ENCODE measurements at regions not wholly inside any gene's neighbourhood (a gene's known extent, or its start where the extent isn't known, plus 50 kb on each side); places are given as distances from the start of the nearest gene placed in this dataset.
"Not testable (repeated sequence)": the region's sequence is repeated elsewhere in the genome, so short reads cannot be mapped to it uniquely, and the experiment has no call there.

- H3K27ac ChIP-seq (ENCODE audit: low read depth, low read length), result no peak overlapping the region
- ChIA-PET POLR2A (no interaction called here), CTCF (no interaction called here)
- H3K4me3 ChIP-seq (ENCODE audit: low read depth, low read length), result no peak overlapping the region
- no peaks in the 10 kb centered on the region for H3K27me3 ChIP-seq (ENCODE audit: control insufficient read depth, insufficient read depth, low read length)
- no peak for DNase-seq (ENCODE audit: low read depth, low spot score)
- TF ChIP-seq CTCF (IDR thresholded peaks at IDR 0.05; ENCODE audit: low read depth, low read length), result no peak
- no peaks in the 10 kb centered on the region for H3K9me3 ChIP-seq (ENCODE audit: control insufficient read depth, insufficient read depth, low read length)
Measured at GRCh38 chr16:75865736-75866135, 139.4 kb upstream of the CPHXL start.

- H3K9me3 ChIP-seq (ENCODE audit: control insufficient read depth, insufficient read depth, low read length), result no peaks in the 10 kb centered on the region
- no peak overlapping the region for H3K4me3 ChIP-seq (ENCODE audit: low read depth, low read length)
- POLR2A ChIA-PET, result no interaction called here
- no peak for DNase-seq (ENCODE audit: low read depth, low spot score)
- no peak overlapping the region for H3K27ac ChIP-seq (ENCODE audit: low read depth, low read length)
- H3K27me3 ChIP-seq (ENCODE audit: control insufficient read depth, insufficient read depth, low read length), result no peaks in the 10 kb centered on the region
- TF ChIP-seq CTCF (IDR thresholded peaks at IDR 0.05; ENCODE audit: low read depth, low read length), result no peak
- CTCF ChIA-PET, result no interaction called here
Measured at GRCh38 chr16:75868636-75869632, 142.6 kb upstream of the CPHXL start.

- CTCF ChIA-PET; H3K27me3 ChIP-seq (ENCODE audit: control insufficient read depth, insufficient read depth, low read length); H3K4me3 ChIP-seq (ENCODE audit: low read depth, low read length); H3K27ac ChIP-seq (ENCODE audit: low read depth, low read length); POLR2A ChIA-PET; DNase-seq (ENCODE audit: low read depth, low spot score); H3K9me3 ChIP-seq (ENCODE audit: control insufficient read depth, insufficient read depth, low read length): not testable (repeated sequence)
Measured at GRCh38 chr16:75881280-75881679, 155.0 kb upstream of the CPHXL start.

- TF ChIP-seq CTCF (IDR thresholded peaks at IDR 0.05; ENCODE audit: low read depth, low read length), result no peak
- CTCF ChIA-PET, result no interaction called here
- POLR2A ChIA-PET, result no interaction called here
Measured at GRCh38 chr16:75899163-75899562, 172.9 kb upstream of the CPHXL start.

GRCh38 chr16:75908331-75909117, 182.2 kb upstream of the CPHXL start:
- H3K27ac ChIP-seq (ENCODE audit: low read depth, low read length), result no peak overlapping the region
- no peak for DNase-seq (ENCODE audit: low read depth, low spot score)
- H3K4me3 ChIP-seq (ENCODE audit: low read depth, low read length), result no peak overlapping the region
- CTCF ChIA-PET, result interaction anchor here (0.5 kb wide), 1 partner anchor 1046 kb away, joined by 4 read pairs; no protein-coding TSS in a partner anchor
- POLR2A ChIA-PET, result no interaction called here
- TF ChIP-seq CTCF (IDR thresholded peaks at IDR 0.05; ENCODE audit: low read depth, low read length), result no peak
- no peaks in the 10 kb centered on the region for H3K9me3 ChIP-seq (ENCODE audit: control insufficient read depth, insufficient read depth, low read length)
- no peaks in the 10 kb centered on the region for H3K27me3 ChIP-seq (ENCODE audit: control insufficient read depth, insufficient read depth, low read length)

More at GRCh38 chr16:75899163-75899562, 172.9 kb upstream of the CPHXL start:
- Histone ChIP-seq H3K4me3 (ENCODE audit: low read depth, low read length) (no peak overlapping the region), H3K27ac (ENCODE audit: low read depth, low read length) (no peak overlapping the region), H3K27me3 (ENCODE audit: control insufficient read depth, insufficient read depth, low read length) (no peaks in the 10 kb centered on the region), H3K9me3 (ENCODE audit: control insufficient read depth, insufficient read depth, low read length) (no peaks in the 10 kb centered on the region)
- DNase-seq (ENCODE audit: low read depth, low spot score), result no peak

All from AG04450 (cell line).